H1 (cell line): ENCODE measurements at regions not wholly inside any gene's neighbourhood (a gene's known extent, or its start where the extent isn't known, plus 50 kb on each side); places are given as distances from the start of the nearest gene placed in this dataset.

Experiments used
- CTCF ChIA-PET: fragments of 300-600 bp; sonication (Branson Sonifier 250); formaldehyde crosslinking; loops from one replicate; lab custom pipeline; 2021; ENCODE audit not compliant: partially characterized antibody; lab: Charles Lee
- POLR2A ChIA-PET: fragments of 300-600 bp; sonication (Branson Sonifier 250); formaldehyde crosslinking; loops from one replicate; lab custom pipeline; 2021; ENCODE audit warnings: inconsistent platforms; ENCODE audit not compliant: partially characterized antibody; lab: Charles Lee
- DNase-seq, 2 experiments: peaks; one replicate each; pipeline versions ENCODE4 v3.0.0 to v3.0.0-alpha.2; 2010 to 2022; ENCODE audit warnings: low spot score in 2 of 2, low read depth in 1 of 2, mixed read lengths in 1 of 2
- FAIRE-seq: peaks from 2 replicates; lab custom pipeline; 2011; peaks lifted over from hg19 to GRCh38; lab: Jason Lieb, UNC
- H2AFZ ChIP-seq: 2 replicates; pipeline ENCODE4 v1.8.1; 2012; ENCODE audit warnings: low read length, inconsistent platforms
- H2AK5ac ChIP-seq: 2 replicates; pipeline ENCODE4 v1.6.1; 2013; ENCODE audit warnings: low read depth, low read length
- H2BK120ac ChIP-seq: replicated peaks from 2 replicates; pipeline ENCODE3; 2013; ENCODE audit warnings: low read depth, low read length, inconsistent platforms
- H2BK12ac ChIP-seq: 2 replicates; pipeline ENCODE4 v1.6.1; 2013; ENCODE audit warnings: low read depth, low read length
- H2BK15ac ChIP-seq: 2 replicates; pipeline ENCODE4 v1.6.1; 2013; ENCODE audit warnings: low read length
- H2BK20ac ChIP-seq: 2 replicates; pipeline ENCODE4 v1.6.1; 2013; ENCODE audit warnings: low read length
- H2BK5ac ChIP-seq: 2 replicates; pipeline ENCODE4 v1.6.1; 2013; ENCODE audit warnings: low read depth, low read length
- H3K14ac ChIP-seq: 2 replicates; pipeline ENCODE4 v1.6.1; 2013; ENCODE audit warnings: inconsistent platforms; ENCODE audit not compliant: insufficient read length
- H3K18ac ChIP-seq: 2 replicates; pipeline ENCODE4 v1.6.1; 2013; ENCODE audit warnings: low read length; ENCODE audit errors: extremely low read depth
- H3K23ac ChIP-seq: 2 replicates; pipeline ENCODE4 v1.6.1; 2013; ENCODE audit warnings: inconsistent platforms; ENCODE audit not compliant: insufficient read length
- H3K23me2 ChIP-seq: 2 replicates; pipeline ENCODE4 v1.6.1; 2013; ENCODE audit warnings: low read depth, low read length
- H3K27ac ChIP-seq: 2 replicates; pipeline ENCODE4 v1.6.1; 2011; ENCODE audit warnings: low read depth, low read length, inconsistent platforms
- H3K27me3 ChIP-seq, 4 experiments: replicated peaks in 1 of 4; 1 replicate in 1 of 4; 2 replicates in 3 of 4; pipeline versions ENCODE4 v1.6.1 to v1.8.1; 2011 to 2013; ENCODE audit warnings: low read length in 3 of 4, mild to moderate bottlenecking in 3 of 4, inconsistent platforms in 2 of 4, mixed read lengths in 2 of 4, moderate library complexity in 1 of 4; ENCODE audit not compliant: control insufficient read depth in 3 of 4, insufficient read depth in 3 of 4; ENCODE audit errors: extremely low read depth in 1 of 4
- H3K36me3 ChIP-seq, 4 experiments: 2 replicates each; pipeline versions ENCODE4 v1.6.1 to v1.8.1; 2011 to 2013; ENCODE audit warnings: mild to moderate bottlenecking in 4 of 4, low read length in 3 of 4, moderate library complexity in 2 of 4, control low read depth in 1 of 4, inconsistent platforms in 1 of 4; ENCODE audit not compliant: insufficient read depth in 4 of 4, control insufficient read depth in 2 of 4
- H3K4ac ChIP-seq: replicated peaks from 2 replicates; pipeline ENCODE3; 2013; ENCODE audit warnings: low read length, low read depth, mixed read lengths, inconsistent platforms; ENCODE audit not compliant: insufficient read length
- H3K4me1 ChIP-seq, 4 experiments: replicated peaks in 1 of 4; 1 replicate in 1 of 4; 2 replicates in 3 of 4; pipeline versions ENCODE4 v1.6.1 to v1.8.1; 2011 to 2013; ENCODE audit warnings: low read length in 3 of 4, inconsistent platforms in 2 of 4, mixed read lengths in 1 of 4; ENCODE audit not compliant: insufficient read depth in 4 of 4, control insufficient read depth in 3 of 4
- H3K4me2 ChIP-seq, 2 experiments: 2 replicates each; pipeline versions ENCODE4 v1.6.1 to v1.8.1; 2011 to 2013; ENCODE audit warnings: low read depth in 2 of 2, low read length in 2 of 2, control low read depth in 1 of 2, inconsistent platforms in 1 of 2, mild to moderate bottlenecking in 1 of 2; ENCODE audit not compliant: insufficient read depth in 1 of 2
- H3K4me3 ChIP-seq, 4 experiments: fragments of 200-600, 300-600 bp in 1 of 4; sonication (generic), shearing (Covaris generic), sonication (Bioruptor Twin) in 1 of 4; 2 replicates each; pipeline versions ENCODE4 v1.5.1 to v1.8.1; 2011 to 2016; ENCODE audit warnings: low read length in 4 of 4, low read depth in 3 of 4, control low read depth in 2 of 4, inconsistent platforms in 2 of 4, mild to moderate bottlenecking in 2 of 4, mixed read lengths in 1 of 4, moderate library complexity in 1 of 4; ENCODE audit not compliant: insufficient read depth in 2 of 4; ENCODE audit errors: extremely low read depth in 1 of 4
- H3K56ac ChIP-seq: replicated peaks from 2 replicates; pipeline ENCODE3; 2013; ENCODE audit warnings: low read depth, mild to moderate bottlenecking, mixed read lengths, low read length, inconsistent platforms; ENCODE audit not compliant: insufficient read length
- H3K79me1 ChIP-seq: 2 replicates; pipeline ENCODE4 v1.6.1; 2013; ENCODE audit warnings: low read depth, low read length, control low read depth
- H3K79me2 ChIP-seq, 2 experiments: 2 replicates each; pipeline versions ENCODE4 v1.6.1 to v1.8.1; 2012 to 2013; ENCODE audit warnings: low read length in 2 of 2, mild to moderate bottlenecking in 2 of 2, inconsistent platforms in 1 of 2; ENCODE audit not compliant: insufficient read depth in 2 of 2, control insufficient read depth in 1 of 2
- H3K9ac ChIP-seq, 4 experiments: replicated peaks in 1 of 4; 1 replicate in 1 of 4; 2 replicates in 3 of 4; pipeline versions ENCODE4 v1.6.1 to v1.8.1; 2011 to 2013; ENCODE audit warnings: low read depth in 3 of 4, low read length in 3 of 4, control low read depth in 2 of 4, mild to moderate bottlenecking in 2 of 4, moderate library complexity in 2 of 4, inconsistent platforms in 1 of 4; ENCODE audit errors: extremely low read depth in 1 of 4
- H3K9me3 ChIP-seq, 2 experiments: 2 replicates each; pipeline versions ENCODE4 v1.6.1 to v1.8.1; 2012 to 2013; ENCODE audit warnings: mild to moderate bottlenecking in 2 of 2, moderate library complexity in 2 of 2, control low read depth in 1 of 2, inconsistent platforms in 1 of 2, low read depth in 1 of 2, low read length in 1 of 2, mixed read lengths in 1 of 2; ENCODE audit not compliant: insufficient read depth in 2 of 2
- H4K20me1 ChIP-seq, 2 experiments: replicated peaks in 1 of 2; 2 replicates each; pipeline versions ENCODE3 to v1.8.1; 2011 to 2013; ENCODE audit warnings: inconsistent platforms in 2 of 2, low read length in 2 of 2, mild to moderate bottlenecking in 1 of 2; ENCODE audit not compliant: insufficient read depth in 2 of 2, control insufficient read depth in 1 of 2
- H4K5ac ChIP-seq: 2 replicates; pipeline ENCODE4 v1.6.1; 2013; ENCODE audit warnings: low read length, low read depth, mixed read lengths, inconsistent platforms; ENCODE audit not compliant: insufficient read length
- H4K8ac ChIP-seq: 2 replicates; pipeline ENCODE4 v1.8.0; 2013; ENCODE audit warnings: mild to moderate bottlenecking, moderate library complexity, low read length, inconsistent platforms; ENCODE audit not compliant: insufficient read depth; ENCODE audit errors: extremely low read depth
- H4K91ac ChIP-seq: replicated peaks from 2 replicates; pipeline ENCODE3; 2013; ENCODE audit warnings: low read length, mixed read lengths, inconsistent platforms; ENCODE audit not compliant: insufficient read length
- ATF3 ChIP-seq: IDR thresholded peaks from 2 replicates; pipeline ENCODE4 v1.6.1; 2011; ENCODE audit warnings: low read depth, mild to moderate bottlenecking, low read length; ENCODE audit not compliant: insufficient read depth
- CBX8 ChIP-seq: fragments of 300-800, 300-1000 bp; sonication (generic); IDR thresholded peaks from 2 replicates; pipeline ENCODE4 v1.7.1; 2016; ENCODE audit warnings: low read depth, low read length, borderline replicate concordance
- CEBPB ChIP-seq: IDR thresholded peaks from 2 replicates; pipeline ENCODE4 v1.6.1; 2012; ENCODE audit warnings: low read depth, low read length
- CHD1 ChIP-seq: IDR thresholded peaks from 2 replicates; pipeline ENCODE4 v1.6.1; 2012; ENCODE audit warnings: low read depth, low read length, improper control_type of control experiment
- EZH2 ChIP-seq: fragments of 200-600 bp; sonication (generic); IDR thresholded peaks from 2 replicates; pipeline ENCODE4 v1.7.1; 2012; ENCODE audit warnings: low read depth, mild to moderate bottlenecking, moderate library complexity, low read length, inconsistent platforms; ENCODE audit not compliant: severe bottlenecking
- KDM1A ChIP-seq: fragments of 200-600, 300-600 bp; sonication (generic); IDR thresholded peaks from 2 replicates; pipeline ENCODE4 v1.7.1; 2016; ENCODE audit warnings: mild to moderate bottlenecking, low read length, borderline replicate concordance
- KDM5A ChIP-seq: fragments of 200-600 bp; IDR thresholded peaks from 2 replicates; pipeline ENCODE4 v1.7.1; 2012; ENCODE audit warnings: mild to moderate bottlenecking, low read length, inconsistent platforms, mixed read lengths
- PHF8 ChIP-seq: fragments of 200-600 bp; sonication (generic); conservative IDR thresholded peaks from 2 replicates; pipeline ENCODE4 v1.7.1; 2012; ENCODE audit warnings: low read depth, mild to moderate bottlenecking, inconsistent platforms, low read length, moderate library complexity
- RXRA ChIP-seq: IDR thresholded peaks from 2 replicates; pipeline ENCODE4 v1.6.1; 2011; ENCODE audit warnings: low read depth, mild to moderate bottlenecking, low read length, moderate library complexity; ENCODE audit not compliant: insufficient read depth
- SAP30 ChIP-seq: fragments of 300-600 bp; sonication (generic); IDR thresholded peaks from 2 replicates; pipeline ENCODE4 v1.7.1; 2012; ENCODE audit warnings: low read length, moderate library complexity, mild to moderate bottlenecking, inconsistent platforms; ENCODE audit not compliant: insufficient read depth, insufficient replicate concordance
- SP1 ChIP-seq: IDR thresholded peaks from 2 replicates; pipeline ENCODE4 v1.6.1; 2011; ENCODE audit warnings: low read depth, low read length
- SP4 ChIP-seq: IDR thresholded peaks from 2 replicates; pipeline ENCODE4 v1.6.1; 2012; ENCODE audit warnings: low read length, inconsistent platforms
- SRF ChIP-seq: IDR thresholded peaks from 2 replicates; pipeline ENCODE4 v1.6.1; 2011; ENCODE audit warnings: mild to moderate bottlenecking, low read depth, low read length, moderate library complexity
- TAF7 ChIP-seq: optimal IDR thresholded peaks from 2 replicates; pipeline ENCODE3; 2011; ENCODE audit warnings: low read depth, mild to moderate bottlenecking, inconsistent platforms, low read length, moderate library complexity, borderline replicate concordance
- TEAD4 ChIP-seq: IDR thresholded peaks from 2 replicates; pipeline ENCODE4 v1.6.1; 2012; ENCODE audit warnings: low read depth, low read length, inconsistent platforms, mixed read lengths
- YY1 ChIP-seq: IDR thresholded peaks from 2 replicates; pipeline ENCODE4 v1.6.1; 2011; ENCODE audit warnings: low read depth, mild to moderate bottlenecking, low read length
- WGBS, 2 experiments: shearing (Covaris generic) in 1 of 2; methylation state at CpG; one replicate each; pipeline versions ENCODE4 v1.1.6 to v1.1.7; 2013 to 2015; ENCODE audit warnings: low lambda C conversion rate in 2 of 2, mixed read lengths in 2 of 2, inconsistent platforms in 1 of 2, low coverage in 1 of 2, missing lambda C conversion rate in 1 of 2; ENCODE audit not compliant: insufficient replicate concordance in 2 of 2, insufficient coverage in 1 of 2, insufficient read length in 1 of 2; ENCODE audit errors: extremely low coverage in 1 of 2, missing lambda C conversion rate in 1 of 2; 5-methylcytosine and 5-hydroxymethylcytosine counted together

- Histone ChIP-seq H3K9me3 (no peaks in the 10 kb centered on the region), H4K5ac (no peak overlapping the region), H3K4me1 (no peaks in the 10 kb centered on the region), H4K8ac (no peak overlapping the region), H3K23me2 (no peaks in the 10 kb centered on the region), H3K36me3 (no peaks in the 10 kb centered on the region), H3K79me1 (no peaks in the 10 kb centered on the region), H2AK5ac (no peak overlapping the region), H2BK120ac (no peak overlapping the region), H2BK20ac (no peak overlapping the region), H3K27ac (no peak overlapping the region), H3K9ac (no peak overlapping the region), H4K20me1 (peaks cover 0 to 2% of the 10 kb centered on the region in 2 experiments), H3K4me2 (no peak overlapping the region), H3K23ac (no peak overlapping the region), H3K4me3 (no peak overlapping the region), H3K18ac (no peak overlapping the region), H3K27me3 (peaks cover 5 to 20% (median 18%) of the 10 kb centered on the region in 4 experiments; a peak in 6 of 7 replicates), H3K56ac (no peak overlapping the region), H4K91ac (no peak overlapping the region), H3K14ac (no peak overlapping the region), H2AFZ (no peak overlapping the region), H3K79me2 (no peaks in the 10 kb centered on the region), H2BK5ac (no peak overlapping the region), H2BK12ac (no peak overlapping the region), H2BK15ac (no peak overlapping the region), H3K4ac (no peak overlapping the region)
- 91% methylated on average over 3 of the region's 3 CpGs; no CpG with 5 or more reads in 1 of the 2 experiments for WGBS, 2 experiments
- no peak for DNase-seq
- FAIRE-seq: no peak
- TF ChIP-seq CBX8 (no peak), SAP30 (no peak), PHF8 (no peak), RXRA (no peak), TAF7 (no peak), SRF (no peak), EZH2 (no peak), SP4 (no peak), CEBPB (no peak), SP1 (no peak), KDM1A (no peak), KDM5A (no peak), ATF3 (no peak), YY1 (no peak), TEAD4 (no peak), CHD1 (no peak)
- CTCF ChIA-PET: no interaction called here
- POLR2A ChIA-PET: no interaction called here
These were observed 398.3 kb upstream of the TNP1 start for GRCh38 chr2:217258170-217258569.
